KBM-7 (cell line): ENCODE measurements at regions not wholly inside any gene's neighbourhood (a gene's known extent, or its start where the extent isn't known, plus 50 kb on each side); places are given as distances from the start of the nearest gene placed in this dataset.

Experiments
- DNase-seq: peaks from one replicate; pipeline ENCODE4 v3.0.0-alpha.2; 2015
- in situ Hi-C: fragments of 300-500 bp; cut with MboI; formaldehyde crosslinking; loops from 2 replicates; pipeline ENCODE4 v1.14.3; 2020; ENCODE audit warnings: low sequenced_read_pairs, low pct_unique_long_range_greater_than_20kb, mixed read lengths

- no peak for DNase-seq
- in situ Hi-C loops: no loop called here
Observed at GRCh38 chr15:31452595-31453557, 126.2 kb downstream of the KLF13 start.

- DNase-seq: no peak
- in situ Hi-C loops: no loop called here
Observed at GRCh38 chr15:31453558-31454318, 127.1 kb downstream of the KLF13 start.

- DNase-seq: no peak
- in situ Hi-C loops: no loop called here
Observed at GRCh38 chr15:31455499-31455898, 128.9 kb downstream of the KLF13 start.

GRCh38 chr15:31456354-31457060 lies 129.9 kb downstream of the KLF13 start:
- in situ Hi-C loops: no loop called here
- no peak for DNase-seq

GRCh38 chr15:31457161-31457560 lies 130.5 kb downstream of the KLF13 start:
- no peak for DNase-seq
- in situ Hi-C loops: no loop called here

GRCh38 chr15:31457631-31458526 lies 131.2 kb downstream of the KLF13 start:
- no peak for DNase-seq
- in situ Hi-C loops: no loop called here

- no peak for DNase-seq
- in situ Hi-C loops: no loop called here
Observed at GRCh38 chr15:31458596-31459399, 132.2 kb downstream of the KLF13 start.

- in situ Hi-C loops: no loop called here
- no peak for DNase-seq
Observed at GRCh38 chr15:31459400-31459748, 132.7 kb downstream of the KLF13 start.

- in situ Hi-C loops: no loop called here
- DNase-seq: no peak
Observed at GRCh38 chr15:31461375-31461774, 134.7 kb downstream of the KLF13 start.

GRCh38 chr15:31461911-31462480 lies 135.4 kb downstream of the KLF13 start:
- no peak for DNase-seq
- in situ Hi-C loops: no loop called here

- no peak for DNase-seq
- in situ Hi-C loops: no loop called here
Observed at GRCh38 chr15:31463521-31464102, 137.0 kb downstream of the KLF13 start.

- DNase-seq: no peak
- in situ Hi-C loops: no loop called here
Observed at GRCh38 chr15:31464216-31465082, 137.8 kb downstream of the KLF13 start.

GRCh38 chr15:31465083-31465955 lies 138.7 kb downstream of the KLF13 start:
- DNase-seq: no peak
- in situ Hi-C loops: no loop called here

GRCh38 chr15:31467361-31467760 lies 140.7 kb downstream of the KLF13 start:
- in situ Hi-C loops: no loop called here
- DNase-seq: no peak

GRCh38 chr15:31468911-31469785 lies 142.5 kb downstream of the KLF13 start:
- DNase-seq: no peak
- in situ Hi-C loops: no loop called here
